ENCODE measurements at regions not wholly inside any gene's neighbourhood (a gene's known extent, or its start where the extent isn't known, plus 50 kb on each side); places are given as distances from the start of the nearest gene placed in this dataset.

DNA sequence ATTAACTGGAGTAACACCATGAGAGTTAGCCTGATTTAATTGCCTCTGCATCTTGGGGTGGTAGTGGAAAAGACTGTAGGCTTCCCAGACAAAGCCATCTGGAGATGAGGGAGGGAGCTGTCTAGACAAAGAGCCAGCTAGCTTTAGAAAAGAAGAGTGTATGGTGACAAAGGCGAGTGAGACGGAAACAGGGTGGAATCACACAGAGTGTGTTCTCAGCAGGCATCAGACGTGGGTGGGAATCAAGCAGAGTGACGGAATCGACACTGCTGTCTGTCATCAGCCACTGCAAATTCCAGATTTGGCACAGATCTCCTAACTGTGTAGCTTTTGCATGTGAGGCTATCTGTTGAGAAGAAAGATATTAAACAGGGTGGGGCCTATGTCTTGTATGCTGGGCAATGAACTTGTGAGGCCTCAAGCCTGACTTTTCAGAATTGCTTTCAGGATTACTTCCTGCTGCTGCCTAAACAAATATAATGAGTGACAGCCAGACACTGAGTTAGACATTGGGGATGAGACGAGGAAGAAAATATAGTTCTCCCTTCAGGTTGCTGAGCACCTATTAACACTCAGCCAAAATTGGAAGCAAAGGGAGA, 236.5 kb upstream of the GRIP1 start:
- TF ChIP-seq EZH2phosphoT487 (IDR thresholded peaks at IDR 0.05; ENCODE audit: unreplicated experiment) (no peak), CTCF (conservative IDR thresholded peaks at IDR 0.05; ENCODE audit: low read depth in 2 of 2) (no peak), STAT1 (IDR thresholded peaks at IDR 0.05; ENCODE audit: unreplicated experiment) (no peak), CREB1 (CRISPR knock-in tag; IDR thresholded peaks at IDR 0.05; ENCODE audit: low read depth) (no peak), POLR2AphosphoS5 (IDR thresholded peaks at IDR 0.05; ENCODE audit: low read depth) (no peak), EZH2 (IDR thresholded peaks at IDR 0.05; ENCODE audit: low read depth, unreplicated experiment) (no peak), ZNF331 (CRISPR knock-in tag; IDR thresholded peaks at IDR 0.05; ENCODE audit: low read depth) (no peak), JUNB (IDR thresholded peaks at IDR 0.05; ENCODE audit: unreplicated experiment) (no peak)
- TF ChIP-seq, protein P1, sequence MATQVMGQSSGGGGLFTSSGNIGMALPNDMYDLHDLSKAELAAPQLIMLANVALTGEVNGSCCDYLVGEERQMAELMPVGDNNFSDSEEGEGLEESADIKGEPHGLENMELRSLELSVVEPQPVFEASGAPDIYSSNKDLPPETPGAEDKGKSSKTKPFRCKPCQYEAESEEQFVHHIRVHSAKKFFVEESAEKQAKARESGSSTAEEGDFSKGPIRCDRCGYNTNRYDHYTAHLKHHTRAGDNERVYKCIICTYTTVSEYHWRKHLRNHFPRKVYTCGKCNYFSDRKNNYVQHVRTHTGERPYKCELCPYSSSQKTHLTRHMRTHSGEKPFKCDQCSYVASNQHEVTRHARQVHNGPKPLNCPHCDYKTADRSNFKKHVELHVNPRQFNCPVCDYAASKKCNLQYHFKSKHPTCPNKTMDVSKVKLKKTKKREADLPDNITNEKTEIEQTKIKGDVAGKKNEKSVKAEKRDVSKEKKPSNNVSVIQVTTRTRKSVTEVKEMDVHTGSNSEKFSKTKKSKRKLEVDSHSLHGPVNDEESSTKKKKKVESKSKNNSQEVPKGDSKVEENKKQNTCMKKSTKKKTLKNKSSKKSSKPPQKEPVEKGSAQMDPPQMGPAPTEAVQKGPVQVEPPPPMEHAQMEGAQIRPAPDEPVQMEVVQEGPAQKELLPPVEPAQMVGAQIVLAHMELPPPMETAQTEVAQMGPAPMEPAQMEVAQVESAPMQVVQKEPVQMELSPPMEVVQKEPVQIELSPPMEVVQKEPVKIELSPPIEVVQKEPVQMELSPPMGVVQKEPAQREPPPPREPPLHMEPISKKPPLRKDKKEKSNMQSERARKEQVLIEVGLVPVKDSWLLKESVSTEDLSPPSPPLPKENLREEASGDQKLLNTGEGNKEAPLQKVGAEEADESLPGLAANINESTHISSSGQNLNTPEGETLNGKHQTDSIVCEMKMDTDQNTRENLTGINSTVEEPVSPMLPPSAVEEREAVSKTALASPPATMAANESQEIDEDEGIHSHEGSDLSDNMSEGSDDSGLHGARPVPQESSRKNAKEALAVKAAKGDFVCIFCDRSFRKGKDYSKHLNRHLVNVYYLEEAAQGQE (IDR thresholded peaks at IDR 0.05; ENCODE audit: unreplicated experiment), result no peak
- TF ChIP-seq, protein P2, sequence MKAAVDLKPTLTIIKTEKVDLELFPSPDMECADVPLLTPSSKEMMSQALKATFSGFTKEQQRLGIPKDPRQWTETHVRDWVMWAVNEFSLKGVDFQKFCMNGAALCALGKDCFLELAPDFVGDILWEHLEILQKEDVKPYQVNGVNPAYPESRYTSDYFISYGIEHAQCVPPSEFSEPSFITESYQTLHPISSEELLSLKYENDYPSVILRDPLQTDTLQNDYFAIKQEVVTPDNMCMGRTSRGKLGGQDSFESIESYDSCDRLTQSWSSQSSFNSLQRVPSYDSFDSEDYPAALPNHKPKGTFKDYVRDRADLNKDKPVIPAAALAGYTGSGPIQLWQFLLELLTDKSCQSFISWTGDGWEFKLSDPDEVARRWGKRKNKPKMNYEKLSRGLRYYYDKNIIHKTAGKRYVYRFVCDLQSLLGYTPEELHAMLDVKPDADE (IDR thresholded peaks at IDR 0.05), result no peak
